ENCODE measurements at regions not wholly inside any gene's neighbourhood (a gene's known extent, or its start where the extent isn't known, plus 50 kb on each side); places are given as distances from the start of the nearest gene placed in this dataset.
"Not testable (repeated sequence)": the region's sequence is repeated elsewhere in the genome, so short reads cannot be mapped to it uniquely, and the experiment has no call there.

GRCh38 chrX:83954116-83954515 is 93.2 kb downstream of the CYLC1 start:
- H3K36me3 ChIP-seq (ENCODE audit: low read depth); ATAC-seq; H3K4me1 ChIP-seq (ENCODE audit: low read depth); H3K9me3 ChIP-seq; DNase-seq; intact Hi-C loops (cut with DNase I, micrococcal nuclease); H3K4me3 ChIP-seq: not testable (repeated sequence)

- Histone ChIP-seq H3K4me1 (ENCODE audit: low read depth) (no peaks in the 10 kb centered on the region), H3K36me3 (ENCODE audit: low read depth) (no peaks in the 10 kb centered on the region), H3K9me3 (no peaks in the 10 kb centered on the region), H3K4me3 (no peak overlapping the region)
- DNase-seq, result no peak
- intact Hi-C loops (cut with DNase I, micrococcal nuclease), result no loop called here
- no peak for TF ChIP-seq CTCF (IDR thresholded peaks at IDR 0.05)
- ATAC-seq, result no peak
These were observed 105.4 kb downstream of the CYLC1 start for GRCh38 chrX:83966347-83966746.

GRCh38 chrX:83984961-83985360 is 124.0 kb downstream of the CYLC1 start:
- no peak for ATAC-seq
- no peak overlapping the region for H3K4me3 ChIP-seq
- H3K4me1 ChIP-seq (ENCODE audit: low read depth), result no peaks in the 10 kb centered on the region
- no peaks in the 10 kb centered on the region for H3K36me3 ChIP-seq (ENCODE audit: low read depth)
- DNase-seq, result peak in 1 of 3 donors; percentile 29
- TF ChIP-seq CTCF (IDR thresholded peaks at IDR 0.05), result no peak
- intact Hi-C loops (cut with DNase I, micrococcal nuclease), result no loop called here
- no peaks in the 10 kb centered on the region for H3K9me3 ChIP-seq

DNA sequence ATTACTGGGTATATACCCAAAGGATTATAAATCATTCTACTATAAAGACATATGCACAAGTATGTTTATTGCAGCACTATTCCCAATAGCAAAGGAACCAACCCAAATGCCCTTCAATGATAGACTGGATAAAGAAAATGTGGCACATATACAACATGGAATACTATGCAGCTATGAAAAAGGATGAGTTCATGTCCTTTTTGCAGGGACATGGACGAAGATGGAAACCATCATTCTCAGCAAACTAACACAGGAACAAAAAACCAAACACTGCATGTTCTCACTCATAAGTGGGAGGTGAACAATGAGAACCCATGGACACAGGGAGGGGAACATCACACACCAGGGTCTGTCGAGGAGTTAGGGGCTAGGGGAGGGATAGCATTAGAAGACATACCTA is 129.2 kb downstream of the CYLC1 start:
- H3K9me3 ChIP-seq; H3K4me1 ChIP-seq (ENCODE audit: low read depth); ATAC-seq; H3K36me3 ChIP-seq (ENCODE audit: low read depth); DNase-seq; H3K4me3 ChIP-seq; intact Hi-C loops (cut with DNase I, micrococcal nuclease): not testable (repeated sequence)

DNA sequence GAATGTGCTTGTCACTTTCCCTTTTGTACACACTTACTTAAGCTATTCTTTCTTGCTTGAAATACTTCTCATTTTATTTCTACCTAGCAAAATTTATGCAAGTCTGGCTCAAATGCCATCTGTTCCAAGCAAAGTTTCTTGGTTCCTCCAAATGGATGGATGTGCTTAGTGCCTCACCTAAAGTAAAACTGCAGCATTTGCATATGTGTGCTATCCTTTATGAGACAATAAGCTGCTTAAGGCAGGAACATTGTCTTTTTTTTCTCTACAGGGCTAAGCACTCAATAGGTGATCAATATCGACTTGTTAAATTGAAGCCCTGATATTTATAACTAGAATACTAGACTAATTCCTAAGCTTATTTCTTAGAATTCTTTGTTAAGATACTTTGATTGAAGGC is 136.8 kb downstream of the CYLC1 start:
- no peak overlapping the region for H3K4me3 ChIP-seq
- intact Hi-C loops (cut with DNase I, micrococcal nuclease), result no loop called here
- DNase-seq (no peak), ATAC-seq (no peak)
- no peaks in the 10 kb centered on the region for H3K36me3 ChIP-seq (ENCODE audit: low read depth)
- no peaks in the 10 kb centered on the region for H3K9me3 ChIP-seq
- no peaks in the 10 kb centered on the region for H3K4me1 ChIP-seq (ENCODE audit: low read depth)
- TF ChIP-seq CTCF (IDR thresholded peaks at IDR 0.05), result no peak
